GM12878 (cell line): ENCODE measurements at regions not wholly inside any gene's neighbourhood (a gene's known extent, or its start where the extent isn't known, plus 50 kb on each side); places are given as distances from the start of the nearest gene placed in this dataset.

Experiments
- ATAC-seq: fragments of 200-7000 bp; cut with Tn5 transposase; 3 replicates; pipeline ENCODE4 v1.9.1; 2020; ENCODE audit warnings: mild to moderate bottlenecking, moderate library complexity
- BruUV-seq: library from RNA; stranded (reverse); fragments of 400-500 nt; replicated peaks from 2 replicates; lab custom pipeline; 2021; lab: Mats Ljungman, UMichigan
- CTCF ChIA-PET: fragments of 300-600 bp; sonication (Branson Sonifier 250); formaldehyde crosslinking; extraction: SDS; loops from one replicate; lab custom pipeline; 2021; ENCODE audit warnings: inconsistent platforms; lab: Yijun Ruan, JAX
- POLR2A ChIA-PET: fragments of 350-600 bp; formaldehyde crosslinking; extraction: SDS; loops from one replicate; lab custom pipeline; 2021; ENCODE audit warnings: inconsistent platforms; lab: Charles Lee
- RAD21 ChIA-PET: fragments of 300-600 bp; sonication (Branson Sonifier 250); formaldehyde crosslinking; loops from one replicate; lab custom pipeline; 2023; ENCODE audit warnings: antibody characterized with exemption; ENCODE audit not compliant: unreplicated experiment; lab: Charles Lee
- SMC1A ChIA-PET: fragments of 300-600 bp; sonication (Branson Sonifier 250); formaldehyde crosslinking; loops from one replicate; lab custom pipeline; 2023; ENCODE audit not compliant: unreplicated experiment, uncharacterized antibody; lab: Charles Lee
- DNase-seq: peaks from one replicate; pipeline ENCODE4 v3.0.0-alpha.2; 2011; ENCODE audit warnings: low read depth, low spot score
- FAIRE-seq: peaks from 3 replicates; lab custom pipeline; 2011; peaks lifted over from hg19 to GRCh38; lab: Jason Lieb, UNC
- H2AFZ ChIP-seq: 2 replicates; pipeline ENCODE4 v1.6.0; 2011; ENCODE audit warnings: low read depth, low read length, control low read depth; ENCODE audit not compliant: control insufficient read depth
- H3K27ac ChIP-seq: 2 replicates; pipeline ENCODE4 v1.5.1; 2011; ENCODE audit warnings: control low read depth; ENCODE audit not compliant: control insufficient read depth, insufficient read depth
- H3K27me3 ChIP-seq, 2 experiments: replicated peaks in 1 of 2; 2 replicates each; pipeline versions ENCODE4 v1.6.0 to v1.6.1; 2011; ENCODE audit warnings: low read length in 1 of 2; ENCODE audit not compliant: control insufficient read depth in 2 of 2, insufficient read depth in 2 of 2
- H3K36me3 ChIP-seq, 2 experiments: 2 replicates each; pipeline ENCODE4 v1.5.1; 2011; ENCODE audit warnings: low read length in 1 of 2; ENCODE audit not compliant: control insufficient read depth in 2 of 2, insufficient read depth in 2 of 2
- H3K4me1 ChIP-seq: 2 replicates; pipeline ENCODE4 v1.6.1; 2011; ENCODE audit warnings: mild to moderate bottlenecking, low read length, moderate library complexity, mixed read lengths; ENCODE audit not compliant: control insufficient read depth, insufficient read depth
- H3K4me2 ChIP-seq: 2 replicates; pipeline ENCODE4 v1.6.0; 2011; ENCODE audit warnings: control low read depth; ENCODE audit not compliant: control insufficient read depth, insufficient read depth
- H3K4me3 ChIP-seq: fragments of 200-600 bp; sonication (generic); 2 replicates; pipeline ENCODE4 v1.5.1; 2016
- H3K79me2 ChIP-seq: 2 replicates; pipeline ENCODE4 v1.6.0; 2011; ENCODE audit warnings: low read length; ENCODE audit not compliant: control insufficient read depth, insufficient read depth
- H3K9ac ChIP-seq: 2 replicates; pipeline ENCODE4 v1.8.0; 2011; ENCODE audit warnings: low read length, control low read depth, mixed read lengths; ENCODE audit not compliant: control insufficient read depth, insufficient read depth
- H3K9me3 ChIP-seq: replicated peaks from 3 replicates; pipeline ENCODE4 v1.5.1; 2011; ENCODE audit warnings: mild to moderate bottlenecking, low read length; ENCODE audit not compliant: control insufficient read depth, insufficient read depth
- H4K20me1 ChIP-seq: 2 replicates; pipeline ENCODE4 v1.6.0; 2011; ENCODE audit not compliant: control insufficient read depth, insufficient read depth
- CBX3 ChIP-seq: fragments of 200-600 bp; sonication (generic); IDR thresholded peaks from 2 replicates; pipeline ENCODE4 v1.6.1; 2016; ENCODE audit warnings: low read depth, borderline replicate concordance
- EED ChIP-seq: sonication (generic); IDR thresholded peaks from 2 replicates; pipeline ENCODE4 v1.6.1; 2016; ENCODE audit warnings: antibody characterized with exemption, low read depth
- GATAD2B ChIP-seq: fragments of 450-650 bp; conservative IDR thresholded peaks from 2 replicates; pipeline ENCODE4 v1.6.1; 2017; ENCODE audit warnings: low read depth, mild to moderate bottlenecking, moderate library complexity
- JUND ChIP-seq: IDR thresholded peaks from 2 replicates; pipeline ENCODE4 v1.6.1; 2012; ENCODE audit warnings: low read depth, mild to moderate bottlenecking, low read length, improper control_type of control experiment, moderate library complexity
- PAX8 ChIP-seq: fragments of 450-650 bp; IDR thresholded peaks from 2 replicates; pipeline ENCODE4 v1.6.1; 2017; ENCODE audit warnings: mild to moderate bottlenecking, moderate library complexity
- RB1 ChIP-seq: fragments of 450-650 bp; formaldehyde crosslinking; IDR thresholded peaks from 2 replicates; pipeline ENCODE4 v1.6.1; 2017; ENCODE audit warnings: mild to moderate bottlenecking, borderline replicate concordance
- RCOR1 ChIP-seq: conservative IDR thresholded peaks from 2 replicates; pipeline ENCODE4 v1.6.1; 2012; ENCODE audit warnings: low read depth, low read length, improper control_type of control experiment
- REST ChIP-seq: IDR thresholded peaks from 2 replicates; pipeline ENCODE4 v1.6.1; 2012; ENCODE audit warnings: mild to moderate bottlenecking, low read depth, low read length
- USF1 ChIP-seq: IDR thresholded peaks from 2 replicates; pipeline ENCODE4 v1.6.1; 2011; ENCODE audit warnings: borderline replicate concordance, low read depth, mild to moderate bottlenecking, moderate library complexity, mixed read lengths, low read length; ENCODE audit not compliant: insufficient read depth; ENCODE audit errors: extremely low read length
- ZNF217 ChIP-seq: fragments of 450-650 bp; IDR thresholded peaks from 2 replicates; pipeline ENCODE4 v1.6.1; 2017; ENCODE audit warnings: antibody characterized with exemption, mild to moderate bottlenecking
- whole genome bisulfite sequencing: methylation state at CpG from one replicate; pipeline ENCODE4 v1.1.6; 2016; ENCODE audit warnings: low lambda C conversion rate; ENCODE audit not compliant: insufficient replicate concordance, insufficient coverage; ENCODE audit errors: missing lambda C conversion rate; 5-methylcytosine and 5-hydroxymethylcytosine counted together
- in situ Hi-C: fragments of 300-500 bp; cut with MboI; formaldehyde crosslinking; loops from 9 replicates; pipeline ENCODE4 v1.14.3; 2018; ENCODE audit warnings: mixed read lengths
- intact Hi-C: fragments of 100-400 bp; cut with micrococcal nuclease; formaldehyde crosslinking; loops from one replicate; pipeline ENCODE4 v1.14.2; 2022; ENCODE audit not compliant: unreplicated experiment
- TF ChIP-seq, protein P1 (sequence below): fragments of 450-650 bp; IDR thresholded peaks from 2 replicates; pipeline ENCODE4 v1.6.1; 2018; ENCODE audit warnings: mild to moderate bottlenecking, low read depth, moderate library complexity; ENCODE audit not compliant: partially characterized antibody
- TF ChIP-seq, protein P2 (sequence below): IDR thresholded peaks from 2 replicates; pipeline ENCODE4 v1.6.1; 2012; ENCODE audit warnings: low read length, inconsistent platforms

DNA sequence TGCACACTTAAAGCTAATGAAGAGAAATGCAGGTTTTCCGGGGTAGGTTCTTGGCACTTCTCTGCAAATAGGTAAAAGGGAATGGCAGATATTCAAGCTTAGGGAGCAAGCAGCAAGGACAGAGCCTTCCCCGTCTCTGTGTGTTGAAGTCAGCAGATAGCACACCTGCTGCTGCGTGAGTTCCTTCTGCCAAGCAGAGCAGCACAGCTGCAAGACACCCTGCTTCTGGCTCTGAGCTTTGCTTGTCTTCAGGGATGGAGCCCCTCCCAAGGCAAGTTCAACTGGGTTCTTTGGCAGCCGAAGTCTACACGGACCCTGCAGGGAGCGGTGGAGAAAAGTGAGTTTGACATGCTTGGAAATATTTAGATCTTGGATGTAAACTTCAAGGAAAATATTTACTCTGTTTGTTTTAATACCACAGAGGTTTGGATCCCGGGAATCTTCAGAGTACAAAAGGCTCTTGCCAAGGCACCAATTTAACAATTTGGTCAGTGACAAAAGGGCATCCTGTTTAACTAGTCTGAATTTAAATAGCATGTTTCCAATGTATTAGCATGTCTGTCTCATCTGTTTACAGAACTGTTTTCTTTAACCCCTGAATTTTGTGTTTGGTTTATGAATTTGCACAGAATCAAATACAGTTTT is 113.4 kb upstream of the KCNJ16 start:
- intact Hi-C loops (no loop called here), in situ Hi-C loops (no loop called here)
- Histone ChIP-seq H3K4me2 (no peak overlapping the region), H3K36me3 (no peaks in the 10 kb centered on the region), H3K4me3 (no peak overlapping the region), H3K9me3 (no peaks in the 10 kb centered on the region), H3K27ac (no peak overlapping the region), H3K4me1 (no peaks in the 10 kb centered on the region), H3K79me2 (no peaks in the 10 kb centered on the region), H4K20me1 (no peaks in the 10 kb centered on the region), H2AFZ (no peak overlapping the region), H3K27me3 (no peaks in the 10 kb centered on the region), H3K9ac (no peak overlapping the region)
- ChIA-PET POLR2A (no interaction called here), SMC1A (no interaction called here), CTCF (no interaction called here), RAD21 (no interaction called here)
- no peak for FAIRE-seq
- DNase-seq = no peak
- WGBS = 19% methylated on average over 7 of the region's 7 CpGs
- ATAC-seq = no peak
- no TSS peak for BruUV-seq
- no peak for TF ChIP-seq ZNF217
- no peak for TF ChIP-seq PAX8
- TF ChIP-seq USF1 = no peak
- TF ChIP-seq JUND = no peak
- no peak for TF ChIP-seq GATAD2B
- no peak for TF ChIP-seq RB1
- TF ChIP-seq, protein P1, sequence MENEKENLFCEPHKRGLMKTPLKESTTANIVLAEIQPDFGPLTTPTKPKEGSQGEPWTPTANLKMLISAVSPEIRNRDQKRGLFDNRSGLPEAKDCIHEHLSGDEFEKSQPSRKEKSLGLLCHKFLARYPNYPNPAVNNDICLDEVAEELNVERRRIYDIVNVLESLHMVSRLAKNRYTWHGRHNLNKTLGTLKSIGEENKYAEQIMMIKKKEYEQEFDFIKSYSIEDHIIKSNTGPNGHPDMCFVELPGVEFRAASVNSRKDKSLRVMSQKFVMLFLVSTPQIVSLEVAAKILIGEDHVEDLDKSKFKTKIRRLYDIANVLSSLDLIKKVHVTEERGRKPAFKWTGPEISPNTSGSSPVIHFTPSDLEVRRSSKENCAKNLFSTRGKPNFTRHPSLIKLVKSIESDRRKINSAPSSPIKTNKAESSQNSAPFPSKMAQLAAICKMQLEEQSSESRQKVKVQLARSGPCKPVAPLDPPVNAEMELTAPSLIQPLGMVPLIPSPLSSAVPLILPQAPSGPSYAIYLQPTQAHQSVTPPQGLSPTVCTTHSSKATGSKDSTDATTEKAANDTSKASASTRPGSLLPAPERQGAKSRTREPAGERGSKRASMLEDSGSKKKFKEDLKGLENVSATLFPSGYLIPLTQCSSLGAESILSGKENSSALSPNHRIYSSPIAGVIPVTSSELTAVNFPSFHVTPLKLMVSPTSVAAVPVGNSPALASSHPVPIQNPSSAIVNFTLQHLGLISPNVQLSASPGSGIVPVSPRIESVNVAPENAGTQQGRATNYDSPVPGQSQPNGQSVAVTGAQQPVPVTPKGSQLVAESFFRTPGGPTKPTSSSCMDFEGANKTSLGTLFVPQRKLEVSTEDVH = no peak
- TF ChIP-seq REST = no peak
- TF ChIP-seq EED = no peak
- TF ChIP-seq CBX3 = no peak
- TF ChIP-seq, protein P2, sequence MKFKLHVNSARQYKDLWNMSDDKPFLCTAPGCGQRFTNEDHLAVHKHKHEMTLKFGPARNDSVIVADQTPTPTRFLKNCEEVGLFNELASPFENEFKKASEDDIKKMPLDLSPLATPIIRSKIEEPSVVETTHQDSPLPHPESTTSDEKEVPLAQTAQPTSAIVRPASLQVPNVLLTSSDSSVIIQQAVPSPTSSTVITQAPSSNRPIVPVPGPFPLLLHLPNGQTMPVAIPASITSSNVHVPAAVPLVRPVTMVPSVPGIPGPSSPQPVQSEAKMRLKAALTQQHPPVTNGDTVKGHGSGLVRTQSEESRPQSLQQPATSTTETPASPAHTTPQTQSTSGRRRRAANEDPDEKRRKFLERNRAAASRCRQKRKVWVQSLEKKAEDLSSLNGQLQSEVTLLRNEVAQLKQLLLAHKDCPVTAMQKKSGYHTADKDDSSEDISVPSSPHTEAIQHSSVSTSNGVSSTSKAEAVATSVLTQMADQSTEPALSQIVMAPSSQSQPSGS = no peak
- TF ChIP-seq RCOR1 = no peak
